GM23338 (cell line): ENCODE measurements at regions not wholly inside any gene's neighbourhood (a gene's known extent, or its start where the extent isn't known, plus 50 kb on each side); places are given as distances from the start of the nearest gene placed in this dataset.

Experiments
- CREB1 ChIP-seq: fragments of 250-450 bp; sonication (Bioruptor Pico); IDR thresholded peaks from 2 replicates; pipeline ENCODE4 v1.5.0; 2020; ENCODE audit warnings: low read depth, mild to moderate bottlenecking, moderate library complexity
- EZH2 ChIP-seq: fragments of 200-600 bp; sonication (generic); IDR thresholded peaks from one replicate; pipeline ENCODE4 v1.8.0; 2017; ENCODE audit warnings: antibody characterized with exemption, mild to moderate bottlenecking, low read depth; ENCODE audit not compliant: unreplicated experiment
- EZH2phosphoT487 ChIP-seq: fragments of 200-600 bp; sonication (generic); IDR thresholded peaks from one replicate; pipeline ENCODE4 v1.8.1; 2018; ENCODE audit warnings: antibody characterized with exemption; ENCODE audit not compliant: unreplicated experiment
- JUNB ChIP-seq: IDR thresholded peaks from one replicate; pipeline ENCODE4 v1.6.1; 2016; ENCODE audit warnings: antibody characterized with exemption; ENCODE audit not compliant: unreplicated experiment
- NANOG ChIP-seq: IDR thresholded peaks from 2 replicates; pipeline ENCODE4 v1.6.1; 2016; ENCODE audit warnings: antibody characterized with exemption, borderline replicate concordance
- STAT1 ChIP-seq: IDR thresholded peaks from one replicate; pipeline ENCODE4 v1.6.1; 2016; ENCODE audit warnings: antibody characterized with exemption; ENCODE audit not compliant: unreplicated experiment
- ZNF114 ChIP-seq: fragments of 250-450 bp; sonication (Bioruptor Pico); IDR thresholded peaks from 2 replicates; pipeline ENCODE4 v1.5.0; 2020; ENCODE audit warnings: mild to moderate bottlenecking, moderate library complexity
- ZNF331 ChIP-seq: fragments of 250-450 bp; sonication (Bioruptor Pico); IDR thresholded peaks from 2 replicates; pipeline ENCODE4 v1.5.0; 2020; ENCODE audit warnings: low read depth, mild to moderate bottlenecking, moderate library complexity
- TF ChIP-seq, protein P1 (sequence below): fragments of 250-450 bp; sonication (Bioruptor Pico); IDR thresholded peaks from 2 replicates; pipeline ENCODE4 v1.5.0; 2020; ENCODE audit warnings: mild to moderate bottlenecking, moderate library complexity
- TF ChIP-seq, protein P2 (sequence below), 2 experiments: fragments of 200-600 bp in 1 of 2; sonication (generic) in 1 of 2; conservative IDR thresholded peaks; 2 replicates each; pipeline versions ENCODE4 v1.5.1 to v1.6.1; 2016 to 2017; ENCODE audit warnings: antibody characterized with exemption in 2 of 2, low read depth in 2 of 2, mild to moderate bottlenecking in 2 of 2, moderate library complexity in 1 of 2
- TF ChIP-seq, protein P3 (sequence below): IDR thresholded peaks from 2 replicates; pipeline ENCODE4 v1.6.1; 2016; ENCODE audit warnings: antibody characterized with exemption

DNA sequence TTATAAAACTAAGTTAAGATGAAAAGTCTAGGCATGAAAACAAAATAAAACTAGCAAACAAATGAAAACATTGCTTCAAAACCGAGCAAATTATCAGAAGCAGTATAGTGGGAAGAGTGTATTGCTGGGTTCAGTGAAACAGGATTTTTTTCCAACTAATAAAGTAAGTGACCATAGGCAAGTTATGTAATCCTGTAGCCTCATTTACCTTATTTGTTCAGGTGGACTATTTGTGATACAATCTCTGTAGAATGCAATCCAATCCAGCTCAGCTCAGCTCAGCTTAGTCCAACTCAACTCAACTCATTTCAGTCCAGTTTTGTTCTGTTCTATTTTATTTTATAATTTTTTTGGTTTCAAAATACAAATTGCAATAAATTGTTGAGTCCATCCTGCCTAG is 276.7 kb upstream of the LRIG3 start (continued):
- TF ChIP-seq, protein P1, sequence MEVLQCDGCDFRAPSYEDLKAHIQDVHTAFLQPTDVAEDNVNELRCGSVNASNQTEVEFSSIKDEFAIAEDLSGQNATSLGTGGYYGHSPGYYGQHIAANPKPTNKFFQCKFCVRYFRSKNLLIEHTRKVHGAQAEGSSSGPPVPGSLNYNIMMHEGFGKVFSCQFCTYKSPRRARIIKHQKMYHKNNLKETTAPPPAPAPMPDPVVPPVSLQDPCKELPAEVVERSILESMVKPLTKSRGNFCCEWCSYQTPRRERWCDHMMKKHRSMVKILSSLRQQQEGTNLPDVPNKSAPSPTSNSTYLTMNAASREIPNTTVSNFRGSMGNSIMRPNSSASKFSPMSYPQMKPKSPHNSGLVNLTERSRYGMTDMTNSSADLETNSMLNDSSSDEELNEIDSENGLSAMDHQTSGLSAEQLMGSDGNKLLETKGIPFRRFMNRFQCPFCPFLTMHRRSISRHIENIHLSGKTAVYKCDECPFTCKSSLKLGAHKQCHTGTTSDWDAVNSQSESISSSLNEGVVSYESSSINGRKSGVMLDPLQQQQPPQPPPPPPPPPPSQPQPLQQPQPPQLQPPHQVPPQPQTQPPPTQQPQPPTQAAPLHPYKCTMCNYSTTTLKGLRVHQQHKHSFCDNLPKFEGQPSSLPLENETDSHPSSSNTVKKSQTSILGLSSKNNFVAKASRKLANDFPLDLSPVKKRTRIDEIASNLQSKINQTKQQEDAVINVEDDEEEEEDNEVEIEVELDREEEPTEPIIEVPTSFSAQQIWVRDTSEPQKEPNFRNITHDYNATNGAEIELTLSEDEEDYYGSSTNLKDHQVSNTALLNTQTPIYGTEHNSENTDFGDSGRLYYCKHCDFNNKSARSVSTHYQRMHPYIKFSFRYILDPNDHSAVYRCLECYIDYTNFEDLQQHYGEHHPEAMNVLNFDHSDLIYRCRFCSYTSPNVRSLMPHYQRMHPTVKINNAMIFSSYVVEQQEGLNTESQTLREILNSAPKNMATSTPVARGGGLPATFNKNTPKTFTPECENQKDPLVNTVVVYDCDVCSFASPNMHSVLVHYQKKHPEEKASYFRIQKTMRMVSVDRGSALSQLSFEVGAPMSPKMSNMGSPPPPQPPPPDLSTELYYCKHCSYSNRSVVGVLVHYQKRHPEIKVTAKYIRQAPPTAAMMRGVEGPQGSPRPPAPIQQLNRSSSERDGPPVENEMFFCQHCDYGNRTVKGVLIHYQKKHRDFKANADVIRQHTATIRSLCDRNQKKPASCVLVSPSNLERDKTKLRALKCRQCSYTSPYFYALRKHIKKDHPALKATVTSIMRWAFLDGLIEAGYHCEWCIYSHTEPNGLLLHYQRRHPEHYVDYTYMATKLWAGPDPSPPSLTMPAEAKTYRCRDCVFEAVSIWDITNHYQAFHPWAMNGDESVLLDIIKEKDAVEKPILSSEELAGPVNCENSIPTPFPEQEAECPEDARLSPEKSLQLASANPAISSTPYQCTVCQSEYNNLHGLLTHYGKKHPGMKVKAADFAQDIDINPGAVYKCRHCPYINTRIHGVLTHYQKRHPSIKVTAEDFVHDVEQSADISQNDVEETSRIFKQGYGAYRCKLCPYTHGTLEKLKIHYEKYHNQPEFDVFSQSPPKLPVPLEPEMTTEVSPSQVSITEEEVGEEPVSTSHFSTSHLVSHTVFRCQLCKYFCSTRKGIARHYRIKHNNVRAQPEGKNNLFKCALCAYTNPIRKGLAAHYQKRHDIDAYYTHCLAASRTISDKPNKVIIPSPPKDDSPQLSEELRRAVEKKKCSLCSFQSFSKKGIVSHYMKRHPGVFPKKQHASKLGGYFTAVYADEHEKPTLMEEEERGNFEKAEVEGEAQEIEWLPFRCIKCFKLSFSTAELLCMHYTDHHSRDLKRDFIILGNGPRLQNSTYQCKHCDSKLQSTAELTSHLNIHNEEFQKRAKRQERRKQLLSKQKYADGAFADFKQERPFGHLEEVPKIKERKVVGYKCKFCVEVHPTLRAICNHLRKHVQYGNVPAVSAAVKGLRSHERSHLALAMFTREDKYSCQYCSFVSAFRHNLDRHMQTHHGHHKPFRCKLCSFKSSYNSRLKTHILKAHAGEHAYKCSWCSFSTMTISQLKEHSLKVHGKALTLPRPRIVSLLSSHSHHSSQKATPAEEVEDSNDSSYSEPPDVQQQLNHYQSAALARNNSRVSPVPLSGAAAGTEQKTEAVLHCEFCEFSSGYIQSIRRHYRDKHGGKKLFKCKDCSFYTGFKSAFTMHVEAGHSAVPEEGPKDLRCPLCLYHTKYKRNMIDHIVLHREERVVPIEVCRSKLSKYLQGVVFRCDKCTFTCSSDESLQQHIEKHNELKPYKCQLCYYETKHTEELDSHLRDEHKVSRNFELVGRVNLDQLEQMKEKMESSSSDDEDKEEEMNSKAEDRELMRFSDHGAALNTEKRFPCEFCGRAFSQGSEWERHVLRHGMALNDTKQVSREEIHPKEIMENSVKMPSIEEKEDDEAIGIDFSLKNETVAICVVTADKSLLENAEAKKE (CRISPR knock-in tag): no peak
- no peak for TF ChIP-seq JUNB
- TF ChIP-seq ZNF114: no peak
- TF ChIP-seq, protein P2, sequence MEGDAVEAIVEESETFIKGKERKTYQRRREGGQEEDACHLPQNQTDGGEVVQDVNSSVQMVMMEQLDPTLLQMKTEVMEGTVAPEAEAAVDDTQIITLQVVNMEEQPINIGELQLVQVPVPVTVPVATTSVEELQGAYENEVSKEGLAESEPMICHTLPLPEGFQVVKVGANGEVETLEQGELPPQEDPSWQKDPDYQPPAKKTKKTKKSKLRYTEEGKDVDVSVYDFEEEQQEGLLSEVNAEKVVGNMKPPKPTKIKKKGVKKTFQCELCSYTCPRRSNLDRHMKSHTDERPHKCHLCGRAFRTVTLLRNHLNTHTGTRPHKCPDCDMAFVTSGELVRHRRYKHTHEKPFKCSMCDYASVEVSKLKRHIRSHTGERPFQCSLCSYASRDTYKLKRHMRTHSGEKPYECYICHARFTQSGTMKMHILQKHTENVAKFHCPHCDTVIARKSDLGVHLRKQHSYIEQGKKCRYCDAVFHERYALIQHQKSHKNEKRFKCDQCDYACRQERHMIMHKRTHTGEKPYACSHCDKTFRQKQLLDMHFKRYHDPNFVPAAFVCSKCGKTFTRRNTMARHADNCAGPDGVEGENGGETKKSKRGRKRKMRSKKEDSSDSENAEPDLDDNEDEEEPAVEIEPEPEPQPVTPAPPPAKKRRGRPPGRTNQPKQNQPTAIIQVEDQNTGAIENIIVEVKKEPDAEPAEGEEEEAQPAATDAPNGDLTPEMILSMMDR (conservative IDR thresholded peaks at IDR 0.05; ENCODE audit: low read depth in 2 of 2): no peak
- TF ChIP-seq EZH2phosphoT487: no peak
- TF ChIP-seq NANOG: no peak
- no peak for TF ChIP-seq CREB1 (CRISPR knock-in tag)
- no peak for TF ChIP-seq STAT1
- no peak for TF ChIP-seq EZH2
- TF ChIP-seq, protein P3, sequence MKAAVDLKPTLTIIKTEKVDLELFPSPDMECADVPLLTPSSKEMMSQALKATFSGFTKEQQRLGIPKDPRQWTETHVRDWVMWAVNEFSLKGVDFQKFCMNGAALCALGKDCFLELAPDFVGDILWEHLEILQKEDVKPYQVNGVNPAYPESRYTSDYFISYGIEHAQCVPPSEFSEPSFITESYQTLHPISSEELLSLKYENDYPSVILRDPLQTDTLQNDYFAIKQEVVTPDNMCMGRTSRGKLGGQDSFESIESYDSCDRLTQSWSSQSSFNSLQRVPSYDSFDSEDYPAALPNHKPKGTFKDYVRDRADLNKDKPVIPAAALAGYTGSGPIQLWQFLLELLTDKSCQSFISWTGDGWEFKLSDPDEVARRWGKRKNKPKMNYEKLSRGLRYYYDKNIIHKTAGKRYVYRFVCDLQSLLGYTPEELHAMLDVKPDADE: no peak
- TF ChIP-seq ZNF331 (CRISPR knock-in tag): no peak
